MV-4-11 (cell line): ENCODE measurements at regions not wholly inside any gene's neighbourhood (a gene's known extent, or its start where the extent isn't known, plus 50 kb on each side); places are given as distances from the start of the nearest gene placed in this dataset.
A peak's percentile ranks its signal among the peaks of the same experiment; 100 is the strongest.

Source experiments
- DNase-seq: peaks from one replicate; lab custom pipeline; 2025; lab: John Stamatoyannopoulos, UW

GRCh38 chr11:101211407-101211975 lies 81.9 kb upstream of the PGR start:
- no peak for DNase-seq

- DNase-seq = no peak
Observed at GRCh38 chr11:101202614-101203013, 73.0 kb upstream of the PGR start.

GRCh38 chr11:101199416-101199815 lies 69.8 kb upstream of the PGR start:
- DNase-seq = no peak

- no peak for DNase-seq
Observed at GRCh38 chr11:101195294-101195693, 65.7 kb upstream of the PGR start.

- no peak for DNase-seq
Observed at GRCh38 chr11:101188801-101189200, 59.2 kb upstream of the PGR start.

- no peak for DNase-seq
Observed at GRCh38 chr11:101188173-101188572, 58.6 kb upstream of the PGR start.

GRCh38 chr11:101187748-101188147 lies 58.1 kb upstream of the PGR start:
- no peak for DNase-seq

- DNase-seq = no peak
Observed at GRCh38 chr11:101185985-101186384, 56.4 kb upstream of the PGR start.

- no peak for DNase-seq
Observed at GRCh38 chr11:101182467-101182866, 52.9 kb upstream of the PGR start.

GRCh38 chr11:101180481-101180880 lies 50.9 kb upstream of the PGR start:
- DNase-seq = peak; percentile 85
